C4-2B (cell line): ENCODE measurements at regions not wholly inside any gene's neighbourhood (a gene's known extent, or its start where the extent isn't known, plus 50 kb on each side); places are given as distances from the start of the nearest gene placed in this dataset.
"Not testable (repeated sequence)": the region's sequence is repeated elsewhere in the genome, so short reads cannot be mapped to it uniquely, and the experiment has no call there.

Experiments
- CTCF ChIP-seq: fragments of 450-650 bp; conservative IDR thresholded peaks from 2 replicates; pipeline ENCODE4 v1.5.1; 2017; ENCODE audit warnings: mild to moderate bottlenecking
- ZFX ChIP-seq: fragments of 450-650 bp; IDR thresholded peaks from 2 replicates; pipeline ENCODE4 v1.6.1; 2017

GRCh38 chr13:18300968-18301367 is 880.7 kb downstream of the TUBA3C start:
- TF ChIP-seq CTCF, ZFX: not testable (repeated sequence)
